GM21526 (cell line): ENCODE measurements at regions not wholly inside any gene's neighbourhood (a gene's known extent, or its start where the extent isn't known, plus 50 kb on each side); places are given as distances from the start of the nearest gene placed in this dataset.

Experiments
- ATAC-seq: cut with Tn5 transposase; IDR thresholded peaks from one replicate; pipeline ENCODE4 v1.9.1; 2021; ENCODE audit warnings: moderate library complexity; ENCODE audit not compliant: unreplicated experiment, low FRiP score

DNA sequence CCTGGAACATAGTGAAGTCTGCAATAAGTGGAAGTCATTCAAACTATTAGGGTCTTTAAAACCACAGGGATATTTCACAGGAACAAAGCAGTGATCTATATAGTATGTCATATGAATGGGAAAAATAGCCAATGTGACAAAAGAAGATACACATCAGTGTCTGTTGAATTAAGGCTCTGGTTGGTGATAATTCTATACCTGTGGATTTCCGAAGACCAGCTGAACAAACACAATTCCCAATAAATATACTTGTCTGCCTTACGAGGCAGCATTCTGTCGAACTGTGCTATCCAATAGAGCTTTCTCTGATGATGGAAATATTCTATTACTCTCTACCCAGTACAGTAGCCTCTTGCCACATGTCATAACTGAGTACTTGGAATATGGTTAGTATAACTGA is 55.9 kb upstream of the CAV2 start:
- ATAC-seq, result no peak

GRCh38 chr7:116445447-116446211 is 53.9 kb upstream of the CAV2 start:
- peak; percentile 58 for ATAC-seq

DNA sequence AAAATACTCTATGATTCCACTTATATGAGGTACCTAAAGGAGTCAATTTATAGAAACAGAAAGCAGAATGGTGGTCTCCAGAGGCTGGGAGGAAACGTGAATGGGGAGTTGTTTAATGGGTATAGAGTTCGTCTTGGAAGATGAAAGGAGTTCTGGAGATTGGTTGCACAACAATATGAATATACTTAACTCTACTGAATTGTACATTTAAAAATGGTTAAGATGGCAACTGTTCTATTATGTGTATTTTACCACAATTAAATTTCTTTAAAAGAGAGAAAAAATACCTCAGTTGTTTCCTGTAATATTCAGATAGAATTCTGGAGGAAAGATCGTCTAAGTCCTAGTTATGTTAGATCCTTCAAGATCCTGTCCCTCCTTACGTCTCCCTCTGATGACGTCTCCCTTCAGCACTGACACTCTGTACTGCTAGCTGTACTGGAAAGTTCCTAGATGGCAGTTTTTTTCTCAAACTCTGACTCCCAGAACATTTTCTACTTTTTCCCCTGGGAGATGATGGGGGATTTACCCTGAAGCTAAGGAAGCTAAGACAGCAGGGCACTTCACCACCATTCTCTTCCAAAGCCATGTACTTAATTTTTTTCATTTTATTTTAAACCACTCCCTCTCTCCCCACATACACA is 53.2 kb upstream of the CAV2 start:
- no peak for ATAC-seq

DNA sequence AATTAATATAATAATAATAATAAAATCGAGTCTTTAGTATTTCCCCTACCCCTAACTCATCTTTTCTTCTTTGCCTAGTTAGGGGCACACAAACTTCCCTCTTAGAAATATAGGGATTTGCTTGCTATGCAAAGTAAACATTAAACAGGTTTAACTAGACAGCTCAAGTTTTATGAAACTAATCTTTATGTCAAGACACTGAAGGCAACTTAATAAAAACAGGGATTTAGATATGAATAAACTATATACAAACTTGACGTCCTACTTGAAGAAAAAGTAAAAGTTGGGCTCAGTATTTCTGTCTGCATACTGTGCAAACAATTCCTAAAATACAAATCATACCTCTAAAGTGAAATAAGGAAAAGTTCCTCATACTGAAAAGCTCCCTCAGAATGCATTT is 52.1 kb upstream of the CAV2 start:
- ATAC-seq, result no peak

DNA sequence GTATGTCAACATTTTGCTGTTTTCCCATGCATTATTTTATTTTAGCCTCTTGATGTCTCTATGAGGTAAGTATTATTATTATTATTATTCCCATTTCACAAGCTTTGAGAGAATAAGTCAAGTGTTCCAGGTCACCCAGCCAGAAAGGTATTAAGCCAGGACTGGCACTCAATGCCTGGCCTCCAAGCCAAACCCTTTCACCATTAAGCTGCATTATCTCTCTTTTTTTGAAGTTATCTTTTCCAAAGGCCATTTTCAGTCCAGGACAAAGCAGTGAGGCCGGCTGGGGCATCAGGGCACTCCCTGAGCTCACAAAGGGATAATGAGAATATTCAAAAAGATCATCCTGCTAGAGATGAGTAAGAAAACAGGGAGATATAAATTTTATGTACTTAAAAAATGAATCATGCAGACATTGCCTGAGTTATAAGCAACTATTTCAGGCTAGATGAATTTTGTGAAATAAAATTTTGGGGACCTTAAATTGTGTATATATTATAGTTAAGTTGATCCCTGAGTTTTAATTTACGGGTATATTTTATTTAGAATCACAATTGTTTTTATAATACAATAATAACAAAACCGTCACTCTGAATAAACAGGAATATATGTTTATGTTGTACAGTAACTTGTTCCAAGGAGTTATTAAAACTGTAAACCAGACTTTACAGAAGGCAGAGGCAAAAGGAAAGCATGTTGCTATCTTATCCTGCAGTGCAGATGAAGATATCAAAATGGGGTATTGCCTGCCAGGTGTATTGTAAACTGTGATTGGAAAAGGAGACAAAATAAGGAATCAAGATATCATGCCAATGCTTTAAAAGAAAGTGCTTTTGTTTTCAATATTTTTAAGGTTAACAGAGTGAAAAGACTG is 51.3 kb upstream of the CAV2 start:
- no peak for ATAC-seq

- no peak for ATAC-seq
Observed at GRCh38 chr7:116449441-116449840, 50.1 kb upstream of the CAV2 start.
